ENCODE measurements at regions not wholly inside any gene's neighbourhood (a gene's known extent, or its start where the extent isn't known, plus 50 kb on each side); places are given as distances from the start of the nearest gene placed in this dataset.

- TF ChIP-seq CTCF (IDR thresholded peaks at IDR 0.05 in 4 of 5, conservative IDR thresholded peaks at IDR 0.05 in 1 of 5) (no peak), POLR2A (IDR thresholded peaks at IDR 0.05) (no peak)
Observed at GRCh38 chr9:126097679-126098078, 228.9 kb upstream of the MVB12B start.

Measured in gastrocnemius medialis (tissue), 4 donors.